ENCODE measurements at regions not wholly inside any gene's neighbourhood (a gene's known extent, or its start where the extent isn't known, plus 50 kb on each side); places are given as distances from the start of the nearest gene placed in this dataset.

DNA sequence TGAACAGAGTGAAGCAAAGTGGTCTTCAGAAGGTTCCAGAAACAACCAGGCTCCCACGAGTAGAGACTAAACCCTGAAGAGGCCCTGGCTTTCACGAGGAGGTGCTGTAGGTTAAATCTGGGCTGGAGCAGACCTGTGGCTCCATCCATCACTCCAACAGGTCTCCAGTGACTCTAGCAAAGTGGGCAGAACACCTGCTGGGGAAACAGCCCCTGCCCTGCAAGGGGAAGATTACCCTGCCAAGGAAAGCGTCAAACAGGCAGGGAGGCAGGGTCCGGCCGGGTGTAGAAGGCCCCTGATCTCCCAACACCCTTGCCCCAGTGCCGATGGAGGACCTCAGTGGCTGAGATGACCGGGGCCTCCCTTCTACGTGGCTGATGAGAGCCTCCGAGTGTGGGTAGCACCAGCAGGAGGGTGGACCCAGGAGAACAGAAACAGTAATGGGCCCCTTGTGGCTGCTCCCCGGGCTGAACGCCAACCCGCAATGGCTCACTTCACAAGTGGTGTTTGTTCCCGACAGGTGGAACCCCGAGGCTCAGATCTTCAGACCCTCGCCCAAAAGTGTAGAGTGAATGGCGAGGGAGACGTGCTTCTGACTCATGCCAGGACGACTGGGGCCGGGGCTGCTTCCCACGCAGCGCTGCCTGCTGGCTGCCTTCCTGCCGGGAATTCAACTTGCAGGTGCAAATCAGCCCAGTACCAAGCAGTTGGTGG, 112.0 kb downstream of the SHANK2 start:
- DNase-seq (ENCODE audit: extremely low spot score), result no peak
- CTCF ChIA-PET, result no interaction called here
- POLR2A ChIA-PET, result no interaction called here
- TF ChIP-seq CTCF (IDR thresholded peaks at IDR 0.05; ENCODE audit: control extremely low read depth, extremely low read depth, low read depth, missing control alignments), result no peak

DNA sequence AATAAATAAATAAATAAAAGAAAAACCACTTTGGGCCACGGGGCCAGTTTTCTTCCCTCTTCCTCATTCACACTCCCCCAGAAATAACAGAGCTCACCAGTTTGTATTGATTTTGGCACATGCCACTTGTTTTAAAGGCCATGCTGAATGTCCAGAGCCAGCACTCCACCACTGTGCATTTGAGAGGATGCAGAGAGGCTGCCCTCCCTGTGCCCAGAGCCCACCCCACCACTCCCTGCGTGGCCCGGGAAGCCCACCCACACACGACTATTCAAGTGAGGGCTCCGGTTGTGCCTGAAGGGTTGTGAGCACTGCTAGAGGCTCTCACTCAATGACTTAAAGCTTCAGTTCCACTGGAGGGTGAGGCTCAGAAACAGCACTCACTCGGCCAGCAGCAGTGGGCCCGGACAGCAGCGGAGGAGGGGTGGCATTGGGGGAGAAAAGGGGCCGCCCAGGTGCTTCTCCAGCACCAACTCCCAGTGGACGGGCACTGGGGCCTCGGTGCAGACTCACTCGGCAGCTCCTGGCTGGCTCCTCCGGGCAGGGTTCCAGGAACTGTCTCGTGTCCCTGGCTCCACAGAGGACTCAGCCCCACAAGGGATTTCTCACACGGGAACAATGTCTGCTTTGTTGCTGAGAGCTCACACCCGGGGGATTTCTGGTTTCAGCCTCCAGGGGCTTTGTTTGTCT, 112.7 kb downstream of the SHANK2 start:
- POLR2A ChIA-PET, result no interaction called here
- CTCF ChIA-PET, result no interaction called here

DNA sequence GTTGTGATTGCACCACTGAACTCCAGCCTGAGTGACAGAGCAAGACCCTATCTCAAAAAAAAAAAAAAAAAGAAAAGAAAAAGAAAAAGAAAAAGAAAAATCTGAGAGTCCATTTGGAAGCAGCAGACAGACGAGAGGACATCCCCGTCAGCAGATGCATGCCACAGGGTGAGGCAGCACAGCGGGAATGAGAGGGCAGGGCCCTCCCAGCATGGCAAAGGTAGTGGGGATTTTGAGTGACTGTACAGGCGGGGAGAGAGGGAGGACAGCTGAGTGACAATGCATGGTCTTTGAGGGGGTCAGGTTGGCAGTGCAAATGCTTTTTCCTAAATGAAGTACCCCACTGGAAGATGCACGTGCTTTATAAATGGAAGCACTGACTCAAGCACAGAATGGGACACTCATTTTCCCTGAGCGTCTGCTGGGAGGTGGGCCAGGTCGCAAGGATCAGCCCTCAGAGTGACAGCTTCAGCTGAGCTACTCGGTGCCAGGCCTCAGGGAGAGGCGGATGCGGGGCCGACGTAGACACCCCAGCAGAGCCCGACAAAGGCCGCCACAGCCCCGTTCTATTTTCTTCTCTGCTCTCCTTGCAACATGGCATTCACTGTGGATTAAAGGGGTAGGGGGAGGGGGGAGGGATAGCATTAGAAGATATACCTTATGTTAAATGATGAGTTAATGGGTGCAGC, 113.5 kb downstream of the SHANK2 start:
- POLR2A ChIA-PET, result no interaction called here
- TF ChIP-seq CTCF (IDR thresholded peaks at IDR 0.05; ENCODE audit: control extremely low read depth, extremely low read depth, low read depth, missing control alignments), result no peak
- CTCF ChIA-PET, result no interaction called here
- no peak for DNase-seq (ENCODE audit: extremely low spot score)

More for the DNA sequence above, 112.7 kb downstream of the SHANK2 start:
- DNase-seq (ENCODE audit: extremely low spot score), result no peak
- TF ChIP-seq CTCF (IDR thresholded peaks at IDR 0.05; ENCODE audit: control extremely low read depth, extremely low read depth, low read depth, missing control alignments), result no peak

DNA sequence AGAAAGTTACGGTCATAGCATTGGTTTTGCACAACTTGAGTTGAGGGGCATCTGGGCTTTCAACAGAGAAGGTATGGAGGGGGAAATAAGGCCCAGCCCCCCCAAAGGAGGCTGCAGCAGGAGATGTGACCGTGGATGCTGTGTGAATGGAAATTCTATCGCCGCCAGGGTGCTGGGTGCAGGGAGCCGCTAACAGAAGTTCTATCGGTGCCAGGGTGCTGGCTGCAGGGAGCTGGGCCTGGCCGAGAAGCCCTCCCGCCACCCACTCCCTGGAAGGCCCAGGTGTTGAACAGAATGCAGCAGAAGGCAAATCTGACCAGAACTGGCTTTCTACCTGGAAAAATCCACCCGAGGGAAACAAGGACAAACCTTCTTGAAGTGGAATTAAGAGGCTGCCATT, 115.0 kb downstream of the SHANK2 start:
- no peak for DNase-seq (ENCODE audit: extremely low spot score)
- POLR2A ChIA-PET, result no interaction called here
- TF ChIP-seq CTCF (IDR thresholded peaks at IDR 0.05; ENCODE audit: control extremely low read depth, extremely low read depth, low read depth, missing control alignments), result no peak
- CTCF ChIA-PET, result no interaction called here

DNA sequence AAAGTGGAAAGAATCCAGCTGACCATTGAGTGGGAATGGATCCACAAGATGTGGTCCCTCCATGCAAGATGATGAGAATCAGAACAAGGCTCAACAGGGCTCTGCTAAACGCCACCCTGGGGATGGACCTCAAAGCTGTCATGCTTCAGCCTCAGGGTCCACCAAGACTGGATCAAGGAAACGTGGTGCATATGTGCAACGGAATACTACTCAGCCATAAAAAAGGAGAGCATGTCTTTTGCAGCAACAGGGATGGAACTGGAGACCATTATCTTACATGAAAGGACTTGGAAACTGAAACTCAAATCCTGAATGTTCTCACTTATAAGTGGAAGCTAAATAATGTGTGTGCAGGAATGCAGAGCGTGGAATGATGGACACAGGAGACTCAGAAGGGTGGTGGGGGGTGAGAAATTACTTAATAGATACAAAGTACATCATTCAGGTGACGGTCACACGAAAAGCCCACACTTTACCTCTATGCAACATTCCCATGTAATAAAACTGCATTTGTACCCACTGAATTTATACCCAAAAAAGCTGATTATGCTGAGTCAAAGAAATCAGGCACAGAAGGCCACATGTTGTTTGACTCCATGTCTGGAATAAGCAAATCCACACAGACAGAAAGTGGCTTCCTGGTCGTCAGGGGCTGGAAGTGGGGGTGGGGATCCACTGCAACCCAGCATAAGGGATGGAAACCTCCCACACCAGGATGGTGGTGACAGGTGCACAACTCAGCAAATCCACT, 116.1 kb downstream of the SHANK2 start:
- ChIA-PET POLR2A (interaction anchor here (0.7 kb wide), 1 partner anchor 792 kb away, joined by 10 read pairs; the partner anchor contains the start of gene XNDC1N), CTCF (no interaction called here)
- TF ChIP-seq CTCF (IDR thresholded peaks at IDR 0.05; ENCODE audit: control extremely low read depth, extremely low read depth, low read depth, missing control alignments), result no peak
- DNase-seq (ENCODE audit: extremely low spot score), result no peak

DNA sequence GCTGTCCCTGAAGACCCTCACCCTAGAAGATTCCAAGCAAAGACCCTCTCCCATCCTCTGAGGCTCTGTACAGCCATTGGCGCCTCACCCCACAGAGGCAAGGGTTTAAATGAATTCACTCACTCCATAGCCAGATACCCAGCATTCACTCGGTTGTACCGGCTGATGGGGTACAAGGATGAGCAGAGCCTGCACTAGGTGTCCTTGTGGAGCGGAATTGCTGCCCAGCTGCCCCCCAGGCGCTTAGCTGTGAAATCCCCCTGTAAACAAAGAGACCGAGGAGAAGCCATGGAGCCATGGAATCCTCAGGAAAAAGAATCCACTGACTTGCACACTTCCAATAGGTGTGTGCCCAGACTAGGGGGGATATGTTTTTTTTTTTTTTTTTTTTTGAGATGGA, 117.3 kb downstream of the SHANK2 start:
- no peak for DNase-seq (ENCODE audit: extremely low spot score)
- CTCF ChIA-PET, result no interaction called here
- POLR2A ChIA-PET, result no interaction called here
- no peak for TF ChIP-seq CTCF (IDR thresholded peaks at IDR 0.05; ENCODE audit: control extremely low read depth, extremely low read depth, low read depth, missing control alignments)

All from GM10248 (cell line).